Common myeloid progenitor, CD34-positive (primary cell): ENCODE measurements at regions not wholly inside any gene's neighbourhood (a gene's known extent, or its start where the extent isn't known, plus 50 kb on each side); places are given as distances from the start of the nearest gene placed in this dataset.

Experiments used
- CTCF ChIA-PET: fragments of 350-600 bp; sonication (Branson Sonifier 250); formaldehyde crosslinking; loops from one replicate; lab custom pipeline; 2021; ENCODE audit warnings: antibody characterized with exemption; lab: Charles Lee
- POLR2A ChIA-PET: fragments of 350-600 bp; sonication (Branson Sonifier 250); formaldehyde crosslinking; loops from one replicate; lab custom pipeline; 2021; ENCODE audit warnings: antibody characterized with exemption; lab: Charles Lee
- DNase-seq, 3 donors: peaks; one replicate each; pipeline versions ENCODE4 v3.0.0 to v3.0.0-alpha.2; 2013
- H3K27ac ChIP-seq, 2 experiments: 1 replicate in 1 of 2; 2 replicates in 1 of 2; pipeline ENCODE4 v1.7.0; 2013; ENCODE audit warnings: inconsistent platforms in 2 of 2, low read length in 2 of 2, mild to moderate bottlenecking in 2 of 2, low read depth in 1 of 2, moderate library complexity in 1 of 2; ENCODE audit not compliant: severe bottlenecking in 2 of 2, insufficient read depth in 1 of 2, poor library complexity in 1 of 2
- H3K27me3 ChIP-seq, 5 experiments: replicated peaks in 2 of 5; 1 replicate in 3 of 5; 2 replicates in 2 of 5; pipeline versions ENCODE4 v1.6.1 to v1.7.0; 2013; ENCODE audit warnings: low read length in 4 of 5, mild to moderate bottlenecking in 2 of 5, moderate library complexity in 2 of 5, inconsistent platforms in 1 of 5; ENCODE audit not compliant: insufficient read depth in 5 of 5, control insufficient read depth in 4 of 5
- H3K36me3 ChIP-seq, 4 experiments: 1 replicate in 2 of 4; 2 replicates in 2 of 4; pipeline versions ENCODE4 v1.6.1 to v1.7.0; 2013; ENCODE audit warnings: low read length in 3 of 4, control low read depth in 1 of 4, mild to moderate bottlenecking in 1 of 4; ENCODE audit not compliant: control insufficient read depth in 4 of 4, insufficient read depth in 4 of 4
- H3K4me1 ChIP-seq, 4 experiments: 1 replicate in 3 of 4; 2 replicates in 1 of 4; pipeline versions ENCODE4 v1.6.1 to v1.7.1; 2013; ENCODE audit warnings: low read length in 3 of 4, mild to moderate bottlenecking in 3 of 4, control low read depth in 1 of 4, inconsistent platforms in 1 of 4, moderate library complexity in 1 of 4; ENCODE audit not compliant: control insufficient read depth in 4 of 4, insufficient read depth in 4 of 4; ENCODE audit errors: control extremely low read depth in 1 of 4
- H3K4me3 ChIP-seq, 7 experiments: 1 replicate in 4 of 7; 2 replicates in 3 of 7; pipeline versions ENCODE4 v1.5.1 to v1.7.0; 2013; ENCODE audit warnings: mild to moderate bottlenecking in 7 of 7, low read length in 6 of 7, moderate library complexity in 6 of 7, inconsistent platforms in 2 of 7, low read depth in 2 of 7, control low read depth in 1 of 7; ENCODE audit not compliant: insufficient read depth in 4 of 7, control insufficient read depth in 1 of 7; ENCODE audit errors: extremely low read depth in 1 of 7
- H3K9me3 ChIP-seq, 5 experiments: 1 replicate in 4 of 5; 2 replicates in 1 of 5; pipeline versions ENCODE4 v1.6.1 to v1.7.1; 2013; ENCODE audit warnings: low read length in 4 of 5, mild to moderate bottlenecking in 2 of 5, inconsistent platforms in 1 of 5, low read depth in 1 of 5, moderate library complexity in 1 of 5; ENCODE audit not compliant: control insufficient read depth in 4 of 5, insufficient read depth in 2 of 5; ENCODE audit errors: control extremely low read depth in 1 of 5
- WGBS: methylation state at CpG from one replicate; pipeline ENCODE4 v1.1.5; 2013; ENCODE audit not compliant: insufficient coverage; 5-methylcytosine and 5-hydroxymethylcytosine counted together

DNA sequence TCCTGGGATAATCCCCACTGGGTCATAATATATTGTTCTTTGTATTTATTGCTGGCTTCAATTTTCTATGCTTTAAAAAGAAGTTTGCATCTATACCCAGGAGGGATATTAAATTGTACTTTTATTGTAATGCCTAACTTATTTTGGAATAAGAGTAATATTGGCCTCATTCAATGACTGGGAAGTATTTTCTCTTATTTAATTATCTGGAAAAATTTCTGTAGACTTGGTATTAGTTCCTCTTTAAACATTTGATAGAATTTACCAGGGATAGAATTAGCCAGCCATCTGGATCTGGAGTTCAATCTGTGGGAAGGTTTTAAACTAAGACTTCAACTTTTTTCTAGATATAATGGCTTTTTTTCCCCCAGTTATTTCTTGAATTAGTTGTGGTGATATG, 115.2 kb upstream of the ZNF32 start:
- Histone ChIP-seq H3K4me3 (no peak overlapping the region), H3K9me3 (peaks cover 0 to 8% (median 0%) of the 10 kb centered on the region in 5 experiments), H3K36me3 (no peaks in the 10 kb centered on the region), H3K27me3 (peaks cover 0 to 2% (median 0%) of the 10 kb centered on the region in 5 experiments), H3K27ac (no peak overlapping the region), H3K4me1 (no peaks in the 10 kb centered on the region)
- DNase-seq = no peak
- CTCF ChIA-PET = no interaction called here
- POLR2A ChIA-PET = no interaction called here

DNA sequence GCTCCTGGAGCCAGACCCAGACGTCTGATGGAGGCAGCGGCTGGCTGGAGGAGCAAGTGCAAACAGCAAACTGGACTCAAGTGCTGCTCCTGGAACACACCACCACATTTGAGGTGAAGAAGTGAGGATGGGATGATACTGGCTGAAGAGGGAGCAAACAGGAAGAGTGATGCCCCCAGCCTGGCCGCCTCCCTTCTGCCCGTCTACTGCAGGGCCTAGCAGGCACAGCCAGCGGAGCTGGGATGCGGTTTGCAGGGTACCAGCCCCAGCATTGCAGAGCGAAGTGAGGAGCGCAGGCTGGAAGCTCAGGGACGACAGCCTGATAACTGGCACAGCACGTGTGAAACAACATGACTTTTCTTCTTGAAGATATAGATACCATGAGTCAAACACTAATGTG, 111.8 kb upstream of the ZNF32 start:
- Histone ChIP-seq H3K27ac (no peak overlapping the region), H3K27me3 (peaks cover 0 to 2% (median 0%) of the 10 kb centered on the region in 5 experiments), H3K4me3 (no peak overlapping the region), H3K36me3 (no peaks in the 10 kb centered on the region), H3K4me1 (no peaks in the 10 kb centered on the region), H3K9me3 (no peaks in the 10 kb centered on the region)
- 97% methylated on average over 8 of the region's 10 CpGs for WGBS
- ChIA-PET POLR2A (no interaction called here), CTCF (no interaction called here)
- DNase-seq = no peak

DNA sequence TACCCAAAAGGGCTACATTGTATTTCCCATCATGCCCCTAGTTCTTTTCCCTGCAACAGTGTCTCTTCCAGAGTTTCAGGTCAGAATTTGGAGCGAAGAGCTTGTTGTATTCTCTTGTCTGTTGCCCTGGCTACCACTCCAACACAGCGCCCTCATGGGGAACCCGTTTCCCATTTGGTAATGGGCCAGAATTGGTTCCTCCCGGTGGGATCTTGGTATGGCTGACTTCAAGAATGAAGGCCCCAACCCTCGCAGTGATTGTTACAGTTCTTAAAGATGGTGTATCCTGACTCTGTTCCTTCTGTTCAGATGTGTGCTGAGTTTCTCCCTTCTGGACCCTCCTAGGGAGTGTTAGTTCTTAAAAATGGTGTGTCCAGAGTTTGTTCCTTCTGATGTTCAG, 110.5 kb upstream of the ZNF32 start:
- Histone ChIP-seq H3K27me3 (peaks cover 0 to 2% (median 0%) of the 10 kb centered on the region in 5 experiments), H3K9me3 (no peaks in the 10 kb centered on the region), H3K4me1 (no peaks in the 10 kb centered on the region), H3K27ac (no peak overlapping the region), H3K36me3 (no peaks in the 10 kb centered on the region), H3K4me3 (no peak overlapping the region)
- no peak for DNase-seq
- WGBS = 100% methylated on average over 5 of the region's 5 CpGs
- ChIA-PET CTCF (interaction anchor here (0.8 kb wide), 1 partner anchor 15 kb away, joined by 3 read pairs; no protein-coding TSS in a partner anchor), POLR2A (no interaction called here)

DNA sequence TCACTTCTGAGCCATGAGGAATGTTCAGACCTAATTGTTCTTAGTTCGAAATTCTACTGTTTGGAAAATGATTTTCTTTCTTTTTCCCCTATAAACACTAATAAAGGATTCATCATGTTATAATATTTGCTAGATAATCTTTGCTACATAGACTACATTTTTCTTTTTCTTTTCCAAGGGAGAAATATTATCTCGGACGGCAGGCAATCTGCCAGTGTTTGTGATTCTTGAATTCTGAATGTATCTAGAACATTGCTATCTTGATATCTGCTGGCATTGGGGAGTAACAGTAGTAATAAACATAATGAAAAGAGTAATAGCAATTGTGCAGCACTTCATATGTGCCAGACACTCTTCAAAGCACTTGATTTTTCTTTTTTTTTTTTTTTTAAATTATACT, 107.7 kb upstream of the ZNF32 start:
- no peak overlapping the region for H3K4me3 ChIP-seq
- ChIA-PET POLR2A (no interaction called here), CTCF (no interaction called here)
- H3K27ac ChIP-seq = no peak overlapping the region
- H3K4me1 ChIP-seq = no peaks in the 10 kb centered on the region
- H3K9me3 ChIP-seq = no peaks in the 10 kb centered on the region
- peaks cover 0 to 2% (median 0%) of the 10 kb centered on the region in 5 experiments for H3K27me3 ChIP-seq
- no peaks in the 10 kb centered on the region for H3K36me3 ChIP-seq
- no CpG with 5 or more reads among the region's 3 CpGs for WGBS
- no peak for DNase-seq

DNA sequence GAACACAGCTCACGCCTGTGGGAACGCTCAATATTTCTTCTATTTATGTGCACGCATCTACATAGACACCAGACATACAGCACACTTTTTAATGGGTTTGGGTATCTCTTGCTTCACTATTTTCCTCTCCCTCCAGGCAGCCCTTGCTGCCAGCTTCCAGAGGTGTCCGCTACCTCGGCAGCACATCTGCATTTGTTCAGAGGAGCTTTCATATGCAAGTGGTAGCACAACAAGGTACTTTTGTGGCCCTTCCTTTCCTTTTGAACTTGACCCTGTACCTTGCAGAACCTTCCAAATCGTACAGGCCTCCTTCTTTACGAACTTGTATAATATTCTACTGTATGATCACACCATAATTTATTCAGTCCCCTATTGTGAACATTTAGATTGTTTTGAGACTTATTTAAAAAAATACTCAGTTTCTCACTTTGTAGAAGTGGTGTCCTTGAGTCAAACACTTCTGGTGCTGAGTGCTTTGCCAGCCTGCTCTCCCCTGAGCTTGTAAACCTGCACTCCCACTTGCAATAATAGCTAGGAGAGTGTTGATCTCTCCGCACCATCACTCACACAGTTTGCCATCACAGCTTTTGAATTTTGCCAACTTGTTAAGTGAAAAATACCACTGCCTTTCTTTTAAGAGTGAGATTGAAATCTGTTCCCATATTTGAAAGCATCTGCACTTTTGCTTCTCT, 106.0 kb upstream of the ZNF32 start:
- 98% methylated on average over 7 of the region's 8 CpGs for WGBS
- ChIA-PET POLR2A (no interaction called here), CTCF (interaction anchor here (0.6 kb wide), 1 partner anchor 15 kb away, joined by 3 read pairs; no protein-coding TSS in a partner anchor)
- H3K4me3 ChIP-seq = no peak overlapping the region
- no peaks in the 10 kb centered on the region for H3K9me3 ChIP-seq
- no peak overlapping the region for H3K27ac ChIP-seq
- H3K4me1 ChIP-seq = no peaks in the 10 kb centered on the region
- peaks cover 0 to 4% (median 0%) of the 10 kb centered on the region in 5 experiments for H3K27me3 ChIP-seq
- H3K36me3 ChIP-seq = no peaks in the 10 kb centered on the region
- DNase-seq = no peak

DNA sequence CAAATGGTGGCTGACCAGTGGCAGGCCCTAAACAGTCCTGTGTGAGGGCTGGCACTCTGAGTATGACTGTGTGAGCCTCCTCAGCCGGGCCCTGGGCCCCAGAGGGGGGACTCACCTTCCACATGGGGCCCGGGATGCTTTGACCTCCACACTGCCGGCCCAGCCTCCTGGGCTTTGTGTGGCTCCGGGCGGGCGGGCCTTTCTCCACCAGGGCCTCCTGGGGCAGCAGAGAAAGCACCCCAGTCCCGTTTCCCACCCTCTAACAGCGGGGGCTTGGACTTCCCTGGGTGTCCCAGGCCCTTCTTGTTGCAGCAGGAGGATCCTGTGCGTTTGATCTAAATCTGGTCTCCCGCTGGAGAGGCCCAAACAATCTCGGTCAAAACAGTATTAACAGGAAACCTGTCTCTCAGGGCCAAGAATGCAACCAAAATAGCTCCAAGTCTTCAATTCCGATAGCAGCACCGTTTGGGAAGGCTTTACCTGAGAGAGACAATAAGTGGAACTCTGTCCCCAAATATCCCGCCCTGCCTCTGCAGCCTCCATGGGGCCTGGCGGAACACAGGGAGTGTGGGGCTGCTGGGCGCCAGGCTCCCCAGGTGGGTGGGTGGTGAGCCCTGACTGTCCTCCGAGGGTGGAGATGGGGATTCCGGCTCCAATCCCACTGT, 104.8 kb upstream of the ZNF32 start:
- H3K9me3 ChIP-seq = no peaks in the 10 kb centered on the region
- no peak for DNase-seq
- no peak overlapping the region for H3K4me3 ChIP-seq
- 93% methylated on average over 17 of the region's 18 CpGs for WGBS
- H3K27me3 ChIP-seq = peaks cover 0 to 3% (median 0%) of the 10 kb centered on the region in 5 experiments
- no peaks in the 10 kb centered on the region for H3K36me3 ChIP-seq
- H3K27ac ChIP-seq = no peak overlapping the region
- CTCF ChIA-PET = no interaction called here
- POLR2A ChIA-PET = no interaction called here
- H3K4me1 ChIP-seq = no peaks in the 10 kb centered on the region

DNA sequence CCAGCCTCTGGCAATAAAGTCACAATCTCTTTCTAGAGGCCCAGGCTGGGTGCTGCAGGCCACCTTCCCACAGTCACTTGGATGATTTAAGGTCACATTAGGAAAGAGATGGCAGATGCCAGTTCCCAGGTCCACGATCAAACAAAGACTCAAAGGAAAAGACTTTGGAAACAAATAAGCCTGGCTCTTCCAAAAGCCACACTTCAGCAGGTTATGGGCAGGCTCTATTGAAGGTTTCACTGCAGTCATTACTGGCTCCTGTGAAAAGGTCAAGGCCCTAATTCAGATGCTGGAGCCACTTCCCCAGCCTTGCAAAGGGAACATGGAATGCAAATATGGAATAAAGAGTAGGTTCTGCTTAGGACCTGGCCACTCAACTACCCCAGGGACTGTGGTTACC, 104.0 kb upstream of the ZNF32 start:
- ChIA-PET POLR2A (no interaction called here), CTCF (no interaction called here)
- Histone ChIP-seq H3K4me3 (no peak overlapping the region), H3K9me3 (no peaks in the 10 kb centered on the region), H3K27me3 (peaks cover 0 to 3% (median 0%) of the 10 kb centered on the region in 5 experiments), H3K36me3 (no peaks in the 10 kb centered on the region), H3K4me1 (no peaks in the 10 kb centered on the region), H3K27ac (no peak overlapping the region)
- 100% methylated on average over 1 of the region's 1 CpG for WGBS
- DNase-seq = no peak
